ENCODE measurements at regions not wholly inside any gene's neighbourhood (a gene's known extent, or its start where the extent isn't known, plus 50 kb on each side); places are given as distances from the start of the nearest gene placed in this dataset.

DNA sequence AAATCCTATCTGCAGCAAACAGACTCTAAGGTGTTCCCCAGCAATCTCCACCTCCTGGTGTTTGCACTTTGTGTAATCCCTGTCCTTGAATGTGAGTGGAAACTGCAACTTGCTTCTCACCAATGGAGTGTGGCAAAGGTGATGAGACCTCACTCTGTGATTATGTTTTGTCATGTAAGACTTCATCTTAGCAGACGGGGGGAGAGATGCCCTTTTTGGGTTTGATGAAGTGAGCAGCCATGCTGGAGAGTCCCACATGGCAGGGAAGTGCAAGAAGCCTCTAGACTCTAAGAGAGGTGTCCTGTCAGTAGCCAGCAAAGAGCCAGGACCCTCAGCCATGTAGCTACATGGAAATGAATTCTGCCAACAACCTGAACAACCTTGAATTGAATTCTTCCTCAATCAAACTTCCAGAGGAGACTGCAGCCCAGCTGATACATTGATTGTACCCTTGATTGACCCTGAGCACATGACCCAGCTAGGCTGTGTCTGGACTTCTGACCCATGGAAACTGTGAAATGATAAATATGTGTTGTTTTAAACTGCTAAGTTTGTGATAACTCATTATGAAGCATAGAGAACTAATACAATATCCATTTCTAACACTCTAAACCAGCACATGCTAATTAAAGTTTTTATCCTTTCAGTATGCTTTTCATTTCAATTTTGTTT is 71.4 kb upstream of the RASGRF1 start:
- no peak overlapping the region for H3K4me3 ChIP-seq
- H3K36me3 ChIP-seq (ENCODE audit: insufficient read depth) = no peaks in the 10 kb centered on the region
- H3K79me2 ChIP-seq (replicated peaks; ENCODE audit: insufficient read depth) = no peaks in the 10 kb centered on the region
- H3K9me2 ChIP-seq (ENCODE audit: insufficient read depth) = peaks cover 4% of the 10 kb centered on the region; the same call in 1 of the 2 replicates
- H3K27ac ChIP-seq (ENCODE audit: low read depth) = no peak overlapping the region
- Mint-ChIP-seq H3K9me3 (no peaks in the 10 kb centered on the region; the same call in 2 of the 3 replicates), H3K36me3 (ENCODE audit: low read depth) (no peaks in the 10 kb centered on the region), H3K4me3 (no peak overlapping the region), H3K4me1 (no peaks in the 10 kb centered on the region; the same call in 2 of the 3 replicates), H3K27ac (no peak overlapping the region), H3K27me3 (ENCODE audit: insufficient read depth, low read depth, poor library complexity) (peaks cover 4% of the 10 kb centered on the region)
- H3K27me3 ChIP-seq (ENCODE audit: insufficient read depth) = no peaks in the 10 kb centered on the region
- no peaks in the 10 kb centered on the region for H4K20me1 ChIP-seq (replicated peaks; ENCODE audit: insufficient read depth)
- H2AFZ ChIP-seq = no peak overlapping the region
- DNase-seq (ENCODE audit: low spot score) (no peak), ATAC-seq (no peak)
- no peaks in the 10 kb centered on the region for H3F3A ChIP-seq (replicated peaks; ENCODE audit: low read depth)
- H3K4me2 ChIP-seq = no peak overlapping the region
- no peaks in the 10 kb centered on the region for H3K4me1 ChIP-seq (ENCODE audit: insufficient read depth)
- no peak for TF ChIP-seq EZH2 (IDR thresholded peaks at IDR 0.05; ENCODE audit: low read depth, unreplicated experiment)
- no peak for TF ChIP-seq EZH2phosphoT487 (IDR thresholded peaks at IDR 0.05; ENCODE audit: unreplicated experiment)
- TF ChIP-seq REST (IDR thresholded peaks at IDR 0.05; ENCODE audit: unreplicated experiment) = no peak
- no peak for TF ChIP-seq ETS1 (IDR thresholded peaks at IDR 0.05)
- no peak for TF ChIP-seq STAT1 (IDR thresholded peaks at IDR 0.05; ENCODE audit: unreplicated experiment)
- TF ChIP-seq JUNB (IDR thresholded peaks at IDR 0.05; ENCODE audit: unreplicated experiment) = no peak
- no peak for TF ChIP-seq ZNF114 (CRISPR knock-in tag; IDR thresholded peaks at IDR 0.05)
- no peak for TF ChIP-seq POLR2AphosphoS5 (IDR thresholded peaks at IDR 0.05; ENCODE audit: low read depth)

DNA sequence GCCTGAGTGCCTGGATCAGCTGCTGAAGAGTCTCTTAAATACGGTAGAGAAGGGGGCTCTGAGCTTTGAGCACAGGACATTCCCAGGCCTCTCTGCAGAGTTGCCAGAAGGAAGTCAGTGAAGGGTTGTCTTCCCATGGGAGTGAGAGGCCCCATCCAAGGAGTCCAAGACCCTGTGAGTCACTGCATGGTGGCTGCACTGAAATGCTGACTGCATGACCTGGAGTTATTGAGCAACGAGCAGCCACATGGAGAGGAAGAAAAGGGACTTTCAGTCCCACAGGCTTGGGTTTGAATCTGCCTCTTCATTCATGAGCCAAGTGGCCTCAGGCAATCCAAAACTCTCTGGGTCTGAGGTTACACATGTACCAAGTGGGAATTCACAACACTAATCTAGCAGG is 69.6 kb upstream of the RASGRF1 start:
- Mint-ChIP-seq H3K4me1 (peaks cover 2% of the 10 kb centered on the region; the same call in 2 of the 3 replicates), H3K4me3 (no peak overlapping the region), H3K27ac (no peak overlapping the region), H3K36me3 (ENCODE audit: low read depth) (no peaks in the 10 kb centered on the region), H3K27me3 (ENCODE audit: insufficient read depth, low read depth, poor library complexity) (peaks cover 4% of the 10 kb centered on the region), H3K9me3 (no peaks in the 10 kb centered on the region)
- Histone ChIP-seq H3K4me1 (ENCODE audit: insufficient read depth) (no peaks in the 10 kb centered on the region), H3K36me3 (ENCODE audit: insufficient read depth) (no peaks in the 10 kb centered on the region), H3K27me3 (ENCODE audit: insufficient read depth) (no peaks in the 10 kb centered on the region), H3K79me2 (replicated peaks; ENCODE audit: insufficient read depth) (no peaks in the 10 kb centered on the region), H3K9me2 (ENCODE audit: insufficient read depth) (peaks cover 4% of the 10 kb centered on the region; the same call in 1 of the 2 replicates), H3K4me3 (no peak overlapping the region), H3F3A (replicated peaks; ENCODE audit: low read depth) (no peaks in the 10 kb centered on the region), H4K20me1 (replicated peaks; ENCODE audit: insufficient read depth) (no peaks in the 10 kb centered on the region), H2AFZ (no peak overlapping the region), H3K4me2 (no peak overlapping the region), H3K27ac (ENCODE audit: low read depth) (no peak overlapping the region)
- DNase-seq (ENCODE audit: low spot score) (no peak), ATAC-seq (no peak)
- TF ChIP-seq POLR2AphosphoS5 (IDR thresholded peaks at IDR 0.05; ENCODE audit: low read depth) (no peak), NANOG (IDR thresholded peaks at IDR 0.05; ENCODE audit: borderline replicate concordance) (no peak), ZNF114 (CRISPR knock-in tag; IDR thresholded peaks at IDR 0.05) (no peak), REST (IDR thresholded peaks at IDR 0.05; ENCODE audit: unreplicated experiment) (no peak), CTCF (conservative IDR thresholded peaks at IDR 0.05; ENCODE audit: low read depth in 2 of 2) (no peak), JUNB (IDR thresholded peaks at IDR 0.05; ENCODE audit: unreplicated experiment) (no peak), ETS1 (IDR thresholded peaks at IDR 0.05) (no peak), EZH2phosphoT487 (IDR thresholded peaks at IDR 0.05; ENCODE audit: unreplicated experiment) (no peak), CREB1 (CRISPR knock-in tag; IDR thresholded peaks at IDR 0.05; ENCODE audit: low read depth) (no peak), ZNF331 (CRISPR knock-in tag; IDR thresholded peaks at IDR 0.05; ENCODE audit: low read depth) (no peak), EZH2 (IDR thresholded peaks at IDR 0.05; ENCODE audit: low read depth, unreplicated experiment) (no peak)
